Transverse colon (tissue), 4 donors: ENCODE measurements at regions not wholly inside any gene's neighbourhood (a gene's known extent, or its start where the extent isn't known, plus 50 kb on each side); places are given as distances from the start of the nearest gene placed in this dataset.

ENCODE experiments used
- EP300 ChIP-seq: sonication (generic); formaldehyde crosslinking; IDR thresholded peaks from one replicate; pipeline ENCODE4 v1.6.1; 2017; ENCODE audit warnings: antibody characterized with exemption, low read depth
- POLR2A ChIP-seq: fragments of 450-650 bp; IDR thresholded peaks from one replicate; pipeline ENCODE4 v1.6.1; 2016; ENCODE audit warnings: antibody characterized with exemption, mild to moderate bottlenecking, moderate library complexity
- POLR2AphosphoS5 ChIP-seq, 3 donors: sonication (generic); formaldehyde crosslinking; IDR thresholded peaks; one replicate each; pipeline ENCODE4 v1.6.1; 2016; ENCODE audit warnings: antibody characterized with exemption in 3 of 3
- TF ChIP-seq, protein P1 (sequence below), 5 experiments: fragments of 200-600 bp in 3 of 5; fragments of 450-650 bp in 2 of 5; sonication (generic) in 3 of 5; IDR thresholded peaks; 1 replicate in 2 of 5; 2 replicates in 3 of 5; pipeline ENCODE4 v1.5.1; 2016 to 2017; ENCODE audit warnings: antibody characterized with exemption in 5 of 5, inconsistent platforms in 3 of 5, mild to moderate bottlenecking in 2 of 5, moderate library complexity in 1 of 5

DNA sequence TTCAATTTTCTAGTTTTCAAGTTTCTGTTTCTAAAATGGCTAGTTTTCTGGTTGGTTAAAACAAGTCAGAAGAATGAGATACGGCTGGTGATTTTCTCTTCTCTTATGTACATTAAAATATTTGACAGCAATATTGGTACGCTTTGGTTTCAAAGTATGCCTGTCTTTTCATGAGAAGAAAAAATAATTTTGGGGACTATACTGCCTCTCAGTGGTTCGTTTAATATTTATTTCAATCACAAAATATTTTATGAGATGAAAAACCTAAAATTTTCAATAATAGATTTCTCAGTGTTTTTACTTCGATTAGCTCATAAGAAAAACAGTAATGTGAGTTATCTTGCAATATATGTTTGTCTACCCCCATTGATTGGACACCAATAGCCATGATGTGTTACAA lies 72.8 kb upstream of the AADACL2 start:
- TF ChIP-seq POLR2A, result no peak
- TF ChIP-seq, protein P1, sequence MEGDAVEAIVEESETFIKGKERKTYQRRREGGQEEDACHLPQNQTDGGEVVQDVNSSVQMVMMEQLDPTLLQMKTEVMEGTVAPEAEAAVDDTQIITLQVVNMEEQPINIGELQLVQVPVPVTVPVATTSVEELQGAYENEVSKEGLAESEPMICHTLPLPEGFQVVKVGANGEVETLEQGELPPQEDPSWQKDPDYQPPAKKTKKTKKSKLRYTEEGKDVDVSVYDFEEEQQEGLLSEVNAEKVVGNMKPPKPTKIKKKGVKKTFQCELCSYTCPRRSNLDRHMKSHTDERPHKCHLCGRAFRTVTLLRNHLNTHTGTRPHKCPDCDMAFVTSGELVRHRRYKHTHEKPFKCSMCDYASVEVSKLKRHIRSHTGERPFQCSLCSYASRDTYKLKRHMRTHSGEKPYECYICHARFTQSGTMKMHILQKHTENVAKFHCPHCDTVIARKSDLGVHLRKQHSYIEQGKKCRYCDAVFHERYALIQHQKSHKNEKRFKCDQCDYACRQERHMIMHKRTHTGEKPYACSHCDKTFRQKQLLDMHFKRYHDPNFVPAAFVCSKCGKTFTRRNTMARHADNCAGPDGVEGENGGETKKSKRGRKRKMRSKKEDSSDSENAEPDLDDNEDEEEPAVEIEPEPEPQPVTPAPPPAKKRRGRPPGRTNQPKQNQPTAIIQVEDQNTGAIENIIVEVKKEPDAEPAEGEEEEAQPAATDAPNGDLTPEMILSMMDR (IDR thresholded peaks at IDR 0.05), result no peak
- no peak for TF ChIP-seq EP300
- no peak for TF ChIP-seq POLR2AphosphoS5 (IDR thresholded peaks at IDR 0.05)
